H1 (cell line): ENCODE measurements at regions not wholly inside any gene's neighbourhood (a gene's known extent, or its start where the extent isn't known, plus 50 kb on each side); places are given as distances from the start of the nearest gene placed in this dataset.

Experiments
- CTCF ChIA-PET: fragments of 300-600 bp; sonication (Branson Sonifier 250); formaldehyde crosslinking; loops from one replicate; lab custom pipeline; 2021; ENCODE audit not compliant: partially characterized antibody; lab: Charles Lee
- POLR2A ChIA-PET: fragments of 300-600 bp; sonication (Branson Sonifier 250); formaldehyde crosslinking; loops from one replicate; lab custom pipeline; 2021; ENCODE audit warnings: inconsistent platforms; ENCODE audit not compliant: partially characterized antibody; lab: Charles Lee
- DNase-seq, 2 experiments: peaks; one replicate each; pipeline versions ENCODE4 v3.0.0 to v3.0.0-alpha.2; 2010 to 2022; ENCODE audit warnings: low spot score in 2 of 2, low read depth in 1 of 2, mixed read lengths in 1 of 2
- FAIRE-seq: peaks from 2 replicates; lab custom pipeline; 2011; peaks lifted over from hg19 to GRCh38; lab: Jason Lieb, UNC
- H2AFZ ChIP-seq: 2 replicates; pipeline ENCODE4 v1.8.1; 2012; ENCODE audit warnings: low read length, inconsistent platforms
- H2AK5ac ChIP-seq: 2 replicates; pipeline ENCODE4 v1.6.1; 2013; ENCODE audit warnings: low read depth, low read length
- H2BK120ac ChIP-seq: replicated peaks from 2 replicates; pipeline ENCODE3; 2013; ENCODE audit warnings: low read depth, low read length, inconsistent platforms
- H2BK12ac ChIP-seq: 2 replicates; pipeline ENCODE4 v1.6.1; 2013; ENCODE audit warnings: low read depth, low read length
- H2BK15ac ChIP-seq: 2 replicates; pipeline ENCODE4 v1.6.1; 2013; ENCODE audit warnings: low read length
- H2BK20ac ChIP-seq: 2 replicates; pipeline ENCODE4 v1.6.1; 2013; ENCODE audit warnings: low read length
- H2BK5ac ChIP-seq: 2 replicates; pipeline ENCODE4 v1.6.1; 2013; ENCODE audit warnings: low read depth, low read length
- H3K14ac ChIP-seq: 2 replicates; pipeline ENCODE4 v1.6.1; 2013; ENCODE audit warnings: inconsistent platforms; ENCODE audit not compliant: insufficient read length
- H3K18ac ChIP-seq: 2 replicates; pipeline ENCODE4 v1.6.1; 2013; ENCODE audit warnings: low read length; ENCODE audit errors: extremely low read depth
- H3K23ac ChIP-seq: 2 replicates; pipeline ENCODE4 v1.6.1; 2013; ENCODE audit warnings: inconsistent platforms; ENCODE audit not compliant: insufficient read length
- H3K23me2 ChIP-seq: 2 replicates; pipeline ENCODE4 v1.6.1; 2013; ENCODE audit warnings: low read depth, low read length
- H3K27ac ChIP-seq: 2 replicates; pipeline ENCODE4 v1.6.1; 2011; ENCODE audit warnings: low read depth, low read length, inconsistent platforms
- H3K27me3 ChIP-seq, 4 experiments: replicated peaks in 1 of 4; 1 replicate in 1 of 4; 2 replicates in 3 of 4; pipeline versions ENCODE4 v1.6.1 to v1.8.1; 2011 to 2013; ENCODE audit warnings: low read length in 3 of 4, mild to moderate bottlenecking in 3 of 4, inconsistent platforms in 2 of 4, mixed read lengths in 2 of 4, moderate library complexity in 1 of 4; ENCODE audit not compliant: control insufficient read depth in 3 of 4, insufficient read depth in 3 of 4; ENCODE audit errors: extremely low read depth in 1 of 4
- H3K36me3 ChIP-seq, 4 experiments: 2 replicates each; pipeline versions ENCODE4 v1.6.1 to v1.8.1; 2011 to 2013; ENCODE audit warnings: mild to moderate bottlenecking in 4 of 4, low read length in 3 of 4, moderate library complexity in 2 of 4, control low read depth in 1 of 4, inconsistent platforms in 1 of 4; ENCODE audit not compliant: insufficient read depth in 4 of 4, control insufficient read depth in 2 of 4
- H3K4ac ChIP-seq: replicated peaks from 2 replicates; pipeline ENCODE3; 2013; ENCODE audit warnings: low read length, low read depth, mixed read lengths, inconsistent platforms; ENCODE audit not compliant: insufficient read length
- H3K4me1 ChIP-seq, 4 experiments: replicated peaks in 1 of 4; 1 replicate in 1 of 4; 2 replicates in 3 of 4; pipeline versions ENCODE4 v1.6.1 to v1.8.1; 2011 to 2013; ENCODE audit warnings: low read length in 3 of 4, inconsistent platforms in 2 of 4, mixed read lengths in 1 of 4; ENCODE audit not compliant: insufficient read depth in 4 of 4, control insufficient read depth in 3 of 4
- H3K4me2 ChIP-seq, 2 experiments: 2 replicates each; pipeline versions ENCODE4 v1.6.1 to v1.8.1; 2011 to 2013; ENCODE audit warnings: low read depth in 2 of 2, low read length in 2 of 2, control low read depth in 1 of 2, inconsistent platforms in 1 of 2, mild to moderate bottlenecking in 1 of 2; ENCODE audit not compliant: insufficient read depth in 1 of 2
- H3K4me3 ChIP-seq, 4 experiments: fragments of 200-600, 300-600 bp in 1 of 4; sonication (generic), shearing (Covaris generic), sonication (Bioruptor Twin) in 1 of 4; 2 replicates each; pipeline versions ENCODE4 v1.5.1 to v1.8.1; 2011 to 2016; ENCODE audit warnings: low read length in 4 of 4, low read depth in 3 of 4, control low read depth in 2 of 4, inconsistent platforms in 2 of 4, mild to moderate bottlenecking in 2 of 4, mixed read lengths in 1 of 4, moderate library complexity in 1 of 4; ENCODE audit not compliant: insufficient read depth in 2 of 4; ENCODE audit errors: extremely low read depth in 1 of 4
- H3K56ac ChIP-seq: replicated peaks from 2 replicates; pipeline ENCODE3; 2013; ENCODE audit warnings: low read depth, mild to moderate bottlenecking, mixed read lengths, low read length, inconsistent platforms; ENCODE audit not compliant: insufficient read length
- H3K79me1 ChIP-seq: 2 replicates; pipeline ENCODE4 v1.6.1; 2013; ENCODE audit warnings: low read depth, low read length, control low read depth
- H3K79me2 ChIP-seq, 2 experiments: 2 replicates each; pipeline versions ENCODE4 v1.6.1 to v1.8.1; 2012 to 2013; ENCODE audit warnings: low read length in 2 of 2, mild to moderate bottlenecking in 2 of 2, inconsistent platforms in 1 of 2; ENCODE audit not compliant: insufficient read depth in 2 of 2, control insufficient read depth in 1 of 2
- H3K9ac ChIP-seq, 4 experiments: replicated peaks in 1 of 4; 1 replicate in 1 of 4; 2 replicates in 3 of 4; pipeline versions ENCODE4 v1.6.1 to v1.8.1; 2011 to 2013; ENCODE audit warnings: low read depth in 3 of 4, low read length in 3 of 4, control low read depth in 2 of 4, mild to moderate bottlenecking in 2 of 4, moderate library complexity in 2 of 4, inconsistent platforms in 1 of 4; ENCODE audit errors: extremely low read depth in 1 of 4
- H3K9me3 ChIP-seq, 2 experiments: 2 replicates each; pipeline versions ENCODE4 v1.6.1 to v1.8.1; 2012 to 2013; ENCODE audit warnings: mild to moderate bottlenecking in 2 of 2, moderate library complexity in 2 of 2, control low read depth in 1 of 2, inconsistent platforms in 1 of 2, low read depth in 1 of 2, low read length in 1 of 2, mixed read lengths in 1 of 2; ENCODE audit not compliant: insufficient read depth in 2 of 2
- H4K20me1 ChIP-seq, 2 experiments: replicated peaks in 1 of 2; 2 replicates each; pipeline versions ENCODE3 to v1.8.1; 2011 to 2013; ENCODE audit warnings: inconsistent platforms in 2 of 2, low read length in 2 of 2, mild to moderate bottlenecking in 1 of 2; ENCODE audit not compliant: insufficient read depth in 2 of 2, control insufficient read depth in 1 of 2
- H4K5ac ChIP-seq: 2 replicates; pipeline ENCODE4 v1.6.1; 2013; ENCODE audit warnings: low read length, low read depth, mixed read lengths, inconsistent platforms; ENCODE audit not compliant: insufficient read length
- H4K8ac ChIP-seq: 2 replicates; pipeline ENCODE4 v1.8.0; 2013; ENCODE audit warnings: mild to moderate bottlenecking, moderate library complexity, low read length, inconsistent platforms; ENCODE audit not compliant: insufficient read depth; ENCODE audit errors: extremely low read depth
- H4K91ac ChIP-seq: replicated peaks from 2 replicates; pipeline ENCODE3; 2013; ENCODE audit warnings: low read length, mixed read lengths, inconsistent platforms; ENCODE audit not compliant: insufficient read length
- EZH2 ChIP-seq: fragments of 200-600 bp; sonication (generic); IDR thresholded peaks from 2 replicates; pipeline ENCODE4 v1.7.1; 2012; ENCODE audit warnings: low read depth, mild to moderate bottlenecking, moderate library complexity, low read length, inconsistent platforms; ENCODE audit not compliant: severe bottlenecking
- GABPA ChIP-seq: IDR thresholded peaks from 2 replicates; pipeline ENCODE4 v1.6.1; 2011; ENCODE audit warnings: mild to moderate bottlenecking, low read length, moderate library complexity, borderline replicate concordance; ENCODE audit not compliant: insufficient read depth
- RAD21 ChIP-seq, 2 experiments: IDR thresholded peaks in 1 of 2; conservative IDR thresholded peaks in 1 of 2; 2 replicates each; pipeline ENCODE4 v1.6.1; 2011; ENCODE audit warnings: low read depth in 2 of 2, low read length in 2 of 2, improper control_type of control experiment in 1 of 2, inconsistent platforms in 1 of 2, mild to moderate bottlenecking in 1 of 2, moderate library complexity in 1 of 2
- SP4 ChIP-seq: IDR thresholded peaks from 2 replicates; pipeline ENCODE4 v1.6.1; 2012; ENCODE audit warnings: low read length, inconsistent platforms
- TEAD4 ChIP-seq: IDR thresholded peaks from 2 replicates; pipeline ENCODE4 v1.6.1; 2012; ENCODE audit warnings: low read depth, low read length, inconsistent platforms, mixed read lengths
- WGBS, 2 experiments: shearing (Covaris generic) in 1 of 2; methylation state at CpG; one replicate each; pipeline versions ENCODE4 v1.1.6 to v1.1.7; 2013 to 2015; ENCODE audit warnings: low lambda C conversion rate in 2 of 2, mixed read lengths in 2 of 2, inconsistent platforms in 1 of 2, low coverage in 1 of 2, missing lambda C conversion rate in 1 of 2; ENCODE audit not compliant: insufficient replicate concordance in 2 of 2, insufficient coverage in 1 of 2, insufficient read length in 1 of 2; ENCODE audit errors: extremely low coverage in 1 of 2, missing lambda C conversion rate in 1 of 2; 5-methylcytosine and 5-hydroxymethylcytosine counted together

DNA sequence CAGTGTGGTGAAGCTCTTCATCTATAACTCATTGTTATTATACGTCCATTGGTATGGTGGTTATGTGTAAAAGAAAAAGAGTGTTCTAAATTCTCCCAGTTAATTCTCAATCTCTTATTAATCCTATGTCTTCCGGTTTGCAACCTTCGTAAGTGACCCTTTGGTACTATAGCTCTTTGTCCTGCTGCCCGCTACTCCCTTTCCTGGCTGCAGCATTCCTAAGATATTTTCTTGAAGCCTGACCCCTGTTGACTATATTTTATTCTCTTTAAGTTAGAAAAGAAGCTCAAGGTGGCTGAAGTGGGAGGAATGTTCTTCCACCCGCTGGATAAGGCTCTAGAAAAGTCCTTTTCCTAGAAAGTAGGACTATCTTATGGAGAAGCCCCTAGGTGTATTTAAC is 684.8 kb downstream of the SOCS6 start:
- 66% methylated on average over 5 of the region's 5 CpGs; no CpG with 5 or more reads in 1 of the 2 experiments for WGBS, 2 experiments
- POLR2A ChIA-PET, result no interaction called here
- Histone ChIP-seq H3K4ac (no peak overlapping the region), H3K4me1 (no peaks in the 10 kb centered on the region), H3K14ac (no peak overlapping the region)
- no peak for TF ChIP-seq RAD21 (IDR thresholded peaks at IDR 0.05 in 1 of 2, conservative IDR thresholded peaks at IDR 0.05 in 1 of 2; ENCODE audit: low read depth in 2 of 2, low read length in 2 of 2)
- no peak for TF ChIP-seq EZH2
- TF ChIP-seq SP4, result no peak
- no peak for TF ChIP-seq GABPA
- TF ChIP-seq TEAD4, result no peak
- TF ChIP-seq, all 59 proteins: peak for 0
- no peaks in the 10 kb centered on the region for H4K20me1 ChIP-seq
- DNase-seq (no peak), FAIRE-seq (no peak)
- no peak overlapping the region for H3K18ac ChIP-seq
- H4K8ac ChIP-seq, result no peak overlapping the region
- no peak overlapping the region for H2BK12ac ChIP-seq
- no peaks in the 10 kb centered on the region for H3K79me2 ChIP-seq
- no peak overlapping the region for H3K23ac ChIP-seq
- no peaks in the 10 kb centered on the region for H3K36me3 ChIP-seq
- peaks cover 48 to 54% of the 10 kb centered on the region in 2 experiments for H3K9me3 ChIP-seq
- no peak overlapping the region for H4K5ac ChIP-seq
- H4K91ac ChIP-seq, result no peak overlapping the region
- no peaks in the 10 kb centered on the region for H3K79me1 ChIP-seq
- no peaks in the 10 kb centered on the region for H3K23me2 ChIP-seq
- no peak overlapping the region for H3K4me2 ChIP-seq
- H3K9ac ChIP-seq, result no peak overlapping the region
- H2BK120ac ChIP-seq, result no peak overlapping the region
- H3K27me3 ChIP-seq, result no peaks in the 10 kb centered on the region
- no peak overlapping the region for H2AK5ac ChIP-seq
- no peak overlapping the region for H2BK20ac ChIP-seq
- H3K4me3 ChIP-seq, result no peak overlapping the region
- CTCF ChIA-PET, result no interaction called here
- H3K56ac ChIP-seq, result no peak overlapping the region
- H2AFZ ChIP-seq, result no peak overlapping the region
- no peak overlapping the region for H2BK15ac ChIP-seq
- no peak overlapping the region for H3K27ac ChIP-seq
- H2BK5ac ChIP-seq, result no peak overlapping the region
